GM10266 (cell line): ENCODE measurements at regions not wholly inside any gene's neighbourhood (a gene's known extent, or its start where the extent isn't known, plus 50 kb on each side); places are given as distances from the start of the nearest gene placed in this dataset.

Source experiments
- DNase-seq: peaks from one replicate; pipeline ENCODE4 v3.0.0; 2012; ENCODE audit errors: extremely low spot score
- TF ChIP-seq, protein P1 (sequence below): IDR thresholded peaks from 2 replicates; pipeline ENCODE4 v1.5.1; 2012; ENCODE audit warnings: mild to moderate bottlenecking, low read depth; ENCODE audit not compliant: control insufficient read depth, insufficient read depth; ENCODE audit errors: missing control alignments

DNA sequence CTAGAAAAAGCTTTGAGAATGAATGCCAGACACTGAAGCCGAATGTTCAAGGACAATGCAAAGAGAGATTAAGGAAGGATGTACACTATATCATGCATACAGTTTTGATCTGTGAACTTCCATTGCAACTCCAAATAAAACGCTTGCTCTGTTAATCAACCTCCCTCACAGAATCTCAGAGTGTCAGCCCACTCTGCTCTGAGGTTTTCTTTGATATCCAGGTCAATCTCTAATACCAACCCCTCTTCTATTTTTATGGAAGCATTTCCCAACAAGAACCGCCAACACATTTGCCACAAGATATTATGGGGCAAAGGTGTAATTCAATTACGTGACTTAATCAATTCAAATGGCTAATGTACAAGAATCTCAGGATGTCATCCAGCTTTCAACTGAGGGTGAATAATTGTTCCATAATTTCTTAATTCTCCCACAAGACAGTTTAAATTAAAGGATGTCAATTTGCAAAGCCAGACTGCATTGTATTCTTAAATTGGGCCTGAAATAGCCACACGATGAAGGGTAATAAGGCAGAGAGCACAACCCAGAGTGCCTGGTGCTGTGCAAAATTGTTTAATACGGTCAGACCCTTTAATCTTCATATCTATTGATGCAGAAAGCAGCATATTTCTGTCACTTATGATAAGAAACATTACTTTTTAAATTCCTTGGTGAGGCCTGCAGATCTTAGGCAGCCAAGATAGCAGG, 459.2 kb upstream of the DAB1 start:
- no peak for DNase-seq
- TF ChIP-seq, protein P1, sequence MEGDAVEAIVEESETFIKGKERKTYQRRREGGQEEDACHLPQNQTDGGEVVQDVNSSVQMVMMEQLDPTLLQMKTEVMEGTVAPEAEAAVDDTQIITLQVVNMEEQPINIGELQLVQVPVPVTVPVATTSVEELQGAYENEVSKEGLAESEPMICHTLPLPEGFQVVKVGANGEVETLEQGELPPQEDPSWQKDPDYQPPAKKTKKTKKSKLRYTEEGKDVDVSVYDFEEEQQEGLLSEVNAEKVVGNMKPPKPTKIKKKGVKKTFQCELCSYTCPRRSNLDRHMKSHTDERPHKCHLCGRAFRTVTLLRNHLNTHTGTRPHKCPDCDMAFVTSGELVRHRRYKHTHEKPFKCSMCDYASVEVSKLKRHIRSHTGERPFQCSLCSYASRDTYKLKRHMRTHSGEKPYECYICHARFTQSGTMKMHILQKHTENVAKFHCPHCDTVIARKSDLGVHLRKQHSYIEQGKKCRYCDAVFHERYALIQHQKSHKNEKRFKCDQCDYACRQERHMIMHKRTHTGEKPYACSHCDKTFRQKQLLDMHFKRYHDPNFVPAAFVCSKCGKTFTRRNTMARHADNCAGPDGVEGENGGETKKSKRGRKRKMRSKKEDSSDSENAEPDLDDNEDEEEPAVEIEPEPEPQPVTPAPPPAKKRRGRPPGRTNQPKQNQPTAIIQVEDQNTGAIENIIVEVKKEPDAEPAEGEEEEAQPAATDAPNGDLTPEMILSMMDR: no peak

GRCh38 chr1:57882072-57882471, 458.2 kb upstream of the DAB1 start:
- DNase-seq: no peak
- TF ChIP-seq, protein P1: no peak

DNA sequence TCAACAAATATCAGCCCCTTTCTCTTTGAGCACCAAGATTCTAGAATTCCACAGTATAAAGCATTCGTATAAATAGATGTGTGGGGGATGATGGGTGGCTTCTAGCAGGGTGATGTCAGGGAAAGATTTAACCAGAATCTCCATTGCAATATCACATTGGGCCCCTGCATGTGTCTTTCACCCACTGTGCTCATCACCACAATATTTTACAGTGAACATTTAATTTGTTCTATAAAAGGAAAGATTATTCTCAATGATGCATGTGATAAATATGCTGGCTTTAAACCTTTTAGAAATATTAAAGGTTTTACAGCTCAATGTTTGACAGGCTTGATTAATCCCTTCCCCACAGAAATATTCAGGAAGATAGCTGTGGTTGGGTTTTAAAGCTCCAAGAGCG, 457.8 kb upstream of the DAB1 start:
- TF ChIP-seq, protein P1: no peak
- DNase-seq: no peak

DNA sequence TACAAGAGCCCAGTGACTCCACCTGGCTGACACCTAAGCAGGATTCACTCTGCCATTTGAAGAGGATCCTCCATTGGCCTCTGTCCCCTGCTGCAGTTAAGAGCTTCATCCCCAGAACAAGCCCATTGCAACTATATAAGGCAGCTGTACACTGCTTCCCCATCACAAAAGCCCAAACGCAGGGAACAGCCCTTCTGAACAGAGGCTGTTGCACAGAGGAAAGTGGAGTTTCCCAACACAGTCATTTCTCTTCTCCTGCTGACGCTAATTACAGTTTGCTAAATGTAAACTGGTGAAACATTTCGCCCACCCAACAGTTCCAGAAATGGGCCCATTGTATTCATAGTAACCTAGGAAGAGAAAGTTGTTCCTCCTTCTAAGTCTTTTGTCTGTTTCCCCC, 455.8 kb upstream of the DAB1 start:
- TF ChIP-seq, protein P1: no peak
- DNase-seq: no peak

- no peak for DNase-seq
- TF ChIP-seq, protein P1: no peak
Observed at GRCh38 chr1:57874418-57874877, 450.6 kb upstream of the DAB1 start.

GRCh38 chr1:57872913-57873312, 449.1 kb upstream of the DAB1 start:
- TF ChIP-seq, protein P1: no peak

DNA sequence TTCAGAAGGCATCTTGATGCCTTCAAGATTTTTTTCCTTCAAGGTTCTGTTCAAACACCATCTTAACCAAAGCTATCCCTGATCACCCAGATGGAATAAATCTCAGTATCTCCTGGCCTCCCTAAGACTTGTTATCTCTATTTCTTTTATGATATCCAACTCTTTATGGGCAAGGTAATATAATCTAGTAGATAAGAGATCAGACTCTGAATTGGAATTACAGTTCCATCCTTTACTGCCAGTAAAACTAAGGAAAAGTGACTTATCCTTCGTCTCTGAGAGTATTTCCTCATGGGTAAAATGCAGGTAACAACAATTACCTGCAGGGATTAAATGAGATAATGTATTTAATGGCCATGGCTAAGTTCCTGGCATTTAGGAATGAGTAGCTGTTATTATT, 445.0 kb upstream of the DAB1 start:
- no peak for DNase-seq
- TF ChIP-seq, protein P1: no peak

More at GRCh38 chr1:57872913-57873312, 449.1 kb upstream of the DAB1 start:
- no peak for DNase-seq
